ENCODE measurements at regions not wholly inside any gene's neighbourhood (a gene's known extent, or its start where the extent isn't known, plus 50 kb on each side); places are given as distances from the start of the nearest gene placed in this dataset.

DNA sequence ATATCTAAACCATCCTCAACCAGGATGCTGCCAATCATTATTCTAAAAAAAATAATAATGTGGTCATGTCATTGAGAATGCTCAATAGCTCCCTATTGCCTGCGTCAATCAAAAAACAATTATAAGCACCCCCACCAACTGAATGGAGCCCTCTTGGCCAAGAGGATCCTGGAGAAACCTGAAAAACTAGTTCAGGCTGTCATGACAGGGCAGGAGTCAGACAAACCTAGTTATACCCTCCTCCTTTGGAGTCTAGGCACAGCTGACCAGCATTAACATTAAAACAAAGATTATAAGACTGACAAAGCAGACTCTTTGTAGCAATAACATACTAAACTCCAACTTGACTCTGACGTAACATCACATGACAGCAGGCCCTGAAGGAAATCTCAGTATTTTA lies 119.2 kb upstream of the CCL2 start:
- no peak overlapping the region for H3K4me3 Mint-ChIP-seq
- no peaks in the 10 kb centered on the region for H3K36me3 Mint-ChIP-seq (ENCODE audit: low read depth)
- intact Hi-C loops (cut with micrococcal nuclease): no loop called here
- no peak overlapping the region for H3K27ac Mint-ChIP-seq
- no peaks in the 10 kb centered on the region for H3K4me1 Mint-ChIP-seq (ENCODE audit: low read depth)
- H3K27me3 Mint-ChIP-seq: peaks cover 12% of the 10 kb centered on the region
- no peaks in the 10 kb centered on the region for H3K9me3 Mint-ChIP-seq

DNA sequence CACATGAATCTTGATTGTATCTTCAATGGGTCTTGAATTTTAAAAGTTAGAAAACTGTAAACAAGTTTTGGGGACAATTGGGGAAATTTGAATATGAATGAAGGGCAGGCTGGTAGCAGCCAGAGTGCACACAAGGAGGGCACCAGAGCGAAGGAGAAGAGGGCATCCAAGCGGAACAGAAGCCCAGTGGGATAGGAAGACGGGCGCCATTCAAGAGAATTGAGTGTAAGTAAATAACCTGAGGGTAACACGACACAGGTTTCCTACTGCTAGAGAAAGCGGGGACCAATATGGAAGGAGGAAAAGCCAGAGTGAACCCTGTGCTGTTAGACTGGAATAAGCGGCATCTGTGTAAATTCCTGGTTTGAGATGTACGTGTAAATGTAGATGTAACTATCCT lies 115.1 kb upstream of the CCL2 start:
- H3K27me3 Mint-ChIP-seq: peaks cover 14% of the 10 kb centered on the region
- no peak overlapping the region for H3K27ac Mint-ChIP-seq
- no peaks in the 10 kb centered on the region for H3K9me3 Mint-ChIP-seq
- no peak overlapping the region for H3K4me3 Mint-ChIP-seq
- H3K4me1 Mint-ChIP-seq (ENCODE audit: low read depth): no peaks in the 10 kb centered on the region
- no peaks in the 10 kb centered on the region for H3K36me3 Mint-ChIP-seq (ENCODE audit: low read depth)
- intact Hi-C loops (cut with micrococcal nuclease): no loop called here

DNA sequence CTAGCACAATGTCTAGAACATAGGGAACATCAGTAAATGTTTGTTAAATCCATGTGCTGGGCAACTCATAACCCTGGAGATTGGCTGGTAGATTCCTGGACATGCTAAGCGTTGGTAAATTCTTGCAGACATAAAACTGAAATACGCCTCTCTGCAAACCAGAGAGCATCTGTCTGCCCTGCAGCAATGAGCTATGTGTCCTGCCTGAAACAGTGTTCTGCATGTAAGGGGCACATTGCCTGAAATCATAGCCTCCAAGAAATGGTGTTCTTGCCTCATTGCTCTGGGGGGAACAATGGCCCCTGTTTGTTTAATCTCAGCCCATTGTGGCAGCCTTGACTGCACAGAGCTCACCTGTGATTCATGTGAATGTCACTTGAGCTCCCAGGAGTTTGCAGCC lies 113.5 kb upstream of the CCL2 start:
- H3K27ac Mint-ChIP-seq: no peak overlapping the region
- H3K36me3 Mint-ChIP-seq (ENCODE audit: low read depth): no peaks in the 10 kb centered on the region
- intact Hi-C loops (cut with micrococcal nuclease): no loop called here
- H3K4me1 Mint-ChIP-seq (ENCODE audit: low read depth): no peaks in the 10 kb centered on the region
- no peak overlapping the region for H3K4me3 Mint-ChIP-seq
- peaks cover 17% of the 10 kb centered on the region for H3K27me3 Mint-ChIP-seq
- no peaks in the 10 kb centered on the region for H3K9me3 Mint-ChIP-seq

DNA sequence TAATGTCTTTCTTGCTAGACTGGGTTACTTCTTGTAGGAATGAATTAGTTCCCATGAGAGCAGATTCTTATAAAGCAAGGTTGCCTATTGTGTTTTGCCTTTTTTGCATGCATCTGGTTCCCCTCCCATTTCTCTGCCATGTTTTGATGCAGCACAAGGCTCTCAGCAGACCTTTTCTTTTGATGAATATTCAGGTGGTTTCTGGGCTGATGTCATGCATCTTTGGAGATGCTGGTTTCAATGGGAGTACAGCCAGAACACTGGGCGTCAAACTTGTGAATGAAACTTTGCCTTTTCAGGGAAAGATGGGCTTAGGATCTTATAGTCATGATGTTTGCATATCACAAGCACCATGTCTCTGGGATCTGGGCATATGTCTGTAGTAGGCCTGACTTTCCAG lies 111.7 kb upstream of the CCL2 start:
- Mint-ChIP-seq H3K27ac (no peak overlapping the region), H3K4me3 (no peak overlapping the region), H3K4me1 (ENCODE audit: low read depth) (no peaks in the 10 kb centered on the region), H3K36me3 (ENCODE audit: low read depth) (no peaks in the 10 kb centered on the region), H3K27me3 (peaks cover 13% of the 10 kb centered on the region), H3K9me3 (no peaks in the 10 kb centered on the region)
- intact Hi-C loops (cut with micrococcal nuclease): no loop called here

DNA sequence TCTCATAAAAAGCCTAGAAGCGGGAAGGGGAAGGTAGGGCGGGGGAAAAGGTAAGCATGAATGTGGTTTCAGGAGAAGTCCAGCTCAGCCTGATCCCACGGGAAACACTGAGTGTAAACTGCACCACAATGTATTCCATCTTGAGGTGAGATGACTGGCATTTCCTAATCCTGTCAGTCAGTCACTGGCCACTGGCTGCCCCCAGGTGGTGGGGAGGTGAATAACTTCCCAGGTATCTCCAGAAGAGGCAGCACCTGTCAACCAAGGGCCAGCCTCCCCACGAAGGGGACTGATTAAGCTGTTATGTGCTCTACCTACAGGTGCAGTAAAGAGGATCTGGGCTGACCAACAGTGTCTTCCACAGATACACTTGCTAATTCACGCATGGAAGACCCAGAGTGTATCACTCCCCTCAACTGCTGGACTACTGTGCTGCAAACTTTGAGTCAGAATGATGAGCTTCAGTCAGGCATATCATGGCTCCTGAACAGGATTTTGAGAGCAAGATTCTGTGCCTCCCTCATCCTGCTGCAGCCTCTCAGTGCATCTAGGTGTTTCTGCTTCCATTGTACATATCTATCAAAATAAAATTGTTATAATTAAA lies 108.5 kb upstream of the CCL2 start:
- no peaks in the 10 kb centered on the region for H3K9me3 Mint-ChIP-seq
- no peak overlapping the region for H3K4me3 Mint-ChIP-seq
- peaks cover 7% of the 10 kb centered on the region for H3K27me3 Mint-ChIP-seq
- H3K36me3 Mint-ChIP-seq (ENCODE audit: low read depth): no peaks in the 10 kb centered on the region
- H3K4me1 Mint-ChIP-seq (ENCODE audit: low read depth): no peaks in the 10 kb centered on the region
- H3K27ac Mint-ChIP-seq: no peak overlapping the region
- intact Hi-C loops (cut with micrococcal nuclease): no loop called here

DNA sequence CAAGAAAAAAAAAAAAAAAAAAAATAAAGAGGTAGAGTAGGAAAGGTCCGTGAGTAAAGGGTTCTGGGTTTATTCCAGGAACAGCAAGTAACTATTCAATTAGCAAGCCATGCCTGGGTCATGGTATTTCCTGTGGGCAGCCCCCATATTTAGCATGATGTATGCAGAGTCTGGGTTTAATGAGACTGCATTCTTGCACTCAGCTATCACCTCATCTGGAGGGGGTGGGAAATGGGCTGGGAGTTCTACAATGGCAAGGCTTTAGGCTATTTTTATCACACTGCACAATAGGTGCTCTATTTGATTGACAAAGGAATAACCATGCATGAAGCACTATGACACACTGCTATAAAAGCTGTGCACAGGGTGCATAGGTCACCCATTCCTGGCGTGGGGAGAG lies 104.0 kb upstream of the CCL2 start:
- no peak overlapping the region for H3K4me3 Mint-ChIP-seq
- H3K9me3 Mint-ChIP-seq: no peaks in the 10 kb centered on the region
- intact Hi-C loops (cut with micrococcal nuclease): no loop called here
- H3K27ac Mint-ChIP-seq: no peak overlapping the region
- no peaks in the 10 kb centered on the region for H3K4me1 Mint-ChIP-seq (ENCODE audit: low read depth)
- peaks cover 26% of the 10 kb centered on the region for H3K27me3 Mint-ChIP-seq
- H3K36me3 Mint-ChIP-seq (ENCODE audit: low read depth): no peaks in the 10 kb centered on the region

DNA sequence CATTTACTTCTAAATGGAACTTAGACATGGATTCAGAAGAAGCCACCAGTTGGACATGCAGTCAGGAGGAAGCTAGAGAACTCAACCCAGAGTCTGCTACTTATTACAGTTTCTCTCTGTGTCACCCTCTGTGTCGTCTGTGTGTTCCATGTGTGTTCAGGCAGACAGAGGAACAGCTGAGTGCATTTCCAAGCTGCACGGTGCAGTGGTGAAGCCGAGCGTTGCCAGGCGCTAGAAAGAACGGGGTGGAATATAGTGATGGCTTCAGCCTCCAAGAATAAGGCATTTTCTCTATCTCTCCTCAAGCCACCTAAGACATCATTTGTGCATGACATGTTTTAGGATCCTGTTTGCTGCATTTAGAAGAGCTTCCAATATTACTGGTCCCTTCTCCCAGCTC lies 101.1 kb upstream of the CCL2 start:
- Mint-ChIP-seq H3K27ac (no peak overlapping the region), H3K36me3 (ENCODE audit: low read depth) (no peaks in the 10 kb centered on the region), H3K4me1 (ENCODE audit: low read depth) (no peaks in the 10 kb centered on the region), H3K9me3 (peaks cover 6% of the 10 kb centered on the region), H3K27me3 (peaks cover 55% of the 10 kb centered on the region), H3K4me3 (no peak overlapping the region)
- intact Hi-C loops (cut with micrococcal nuclease): no loop called here

DNA sequence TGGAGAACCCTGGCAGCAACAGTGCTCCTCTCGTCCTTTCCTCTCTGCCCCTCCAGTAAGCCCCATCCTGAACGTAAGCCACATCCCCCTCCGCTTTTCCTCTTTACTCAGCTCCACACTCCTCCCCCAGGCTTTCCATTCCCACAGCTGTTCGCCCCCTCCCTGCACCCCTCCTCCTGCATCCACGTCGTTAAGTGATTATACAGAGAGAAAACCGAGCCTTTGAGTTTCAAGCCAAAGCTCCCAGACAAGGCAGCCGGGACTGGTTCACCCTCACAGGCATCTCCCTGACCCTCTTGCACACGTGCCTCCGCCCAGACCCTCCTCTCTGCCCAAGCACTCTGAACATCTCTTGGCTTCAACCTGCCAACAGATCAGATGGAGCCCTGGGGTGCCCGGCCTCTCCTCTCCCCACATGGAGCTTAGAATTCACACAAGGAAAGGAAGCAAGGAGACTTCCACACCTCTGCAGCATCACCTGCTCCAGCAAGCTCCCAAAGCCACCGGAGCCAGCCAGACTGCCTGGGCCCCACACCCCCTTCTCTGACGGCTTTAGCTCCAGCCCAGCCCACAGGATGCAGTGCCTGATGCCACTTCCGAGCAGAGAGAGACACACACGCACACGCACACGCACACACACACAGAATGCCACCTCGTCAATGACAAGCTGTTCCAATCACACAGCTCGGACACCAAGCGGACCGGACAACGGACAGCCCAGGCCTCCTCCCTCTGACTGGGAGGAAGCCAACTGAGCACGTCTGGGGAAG lies 99.9 kb upstream of the CCL2 start:
- H3K4me1 Mint-ChIP-seq (ENCODE audit: low read depth): no peaks in the 10 kb centered on the region
- H3K27ac Mint-ChIP-seq: no peak overlapping the region
- H3K9me3 Mint-ChIP-seq: peaks cover 9% of the 10 kb centered on the region
- H3K36me3 Mint-ChIP-seq (ENCODE audit: low read depth): no peaks in the 10 kb centered on the region
- H3K27me3 Mint-ChIP-seq: peaks cover 63% of the 10 kb centered on the region
- no peak overlapping the region for H3K4me3 Mint-ChIP-seq
- intact Hi-C loops (cut with micrococcal nuclease): no loop called here

DNA sequence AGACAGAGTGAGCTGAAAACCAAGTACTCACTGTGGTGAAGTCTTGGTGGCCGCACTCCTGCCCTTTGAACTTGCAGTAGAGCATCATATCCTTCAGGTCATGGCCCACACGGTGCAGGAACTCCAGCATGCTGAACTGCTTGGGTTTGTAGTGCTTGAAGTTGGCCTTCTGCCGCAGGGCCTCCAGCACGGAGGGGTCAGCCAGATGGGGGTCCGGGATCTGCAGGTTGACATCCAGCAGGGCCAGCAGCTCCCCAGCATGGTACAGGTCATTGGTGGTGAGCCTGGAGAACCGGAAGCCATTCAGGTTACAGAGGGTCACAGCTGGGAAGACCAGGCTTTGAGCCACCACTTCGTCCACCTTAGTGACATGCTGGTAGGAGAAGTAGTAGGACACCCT lies 99.1 kb upstream of the CCL2 start:
- H3K4me3 Mint-ChIP-seq: no peak overlapping the region
- peaks cover 63% of the 10 kb centered on the region for H3K27me3 Mint-ChIP-seq
- H3K4me1 Mint-ChIP-seq (ENCODE audit: low read depth): no peaks in the 10 kb centered on the region
- H3K27ac Mint-ChIP-seq: no peak overlapping the region
- peaks cover 9% of the 10 kb centered on the region for H3K9me3 Mint-ChIP-seq
- no peaks in the 10 kb centered on the region for H3K36me3 Mint-ChIP-seq (ENCODE audit: low read depth)
- intact Hi-C loops (cut with micrococcal nuclease): no loop called here

DNA sequence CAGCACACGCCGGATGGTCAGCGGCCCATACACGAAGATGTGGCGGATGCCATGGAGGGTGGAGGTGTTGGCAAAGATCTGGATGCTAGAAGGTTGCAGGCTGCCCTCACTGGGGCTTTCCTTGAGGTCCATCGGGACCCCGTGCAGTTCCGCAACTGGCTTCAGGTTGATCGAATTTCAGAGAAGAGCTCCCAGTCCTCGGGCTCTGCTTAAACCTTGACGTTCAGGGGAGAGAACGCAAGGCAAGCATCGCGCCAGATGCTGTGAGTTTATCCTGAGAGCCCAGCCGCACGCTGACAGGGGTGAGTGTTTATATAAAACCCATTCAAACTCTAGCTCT lies 98.7 kb upstream of the CCL2 start:
- H3K27me3 Mint-ChIP-seq: peaks cover 63% of the 10 kb centered on the region
- intact Hi-C loops (cut with micrococcal nuclease): no loop called here
- H3K27ac Mint-ChIP-seq: no peak overlapping the region
- H3K4me3 Mint-ChIP-seq: no peak overlapping the region
- H3K4me1 Mint-ChIP-seq (ENCODE audit: low read depth): no peaks in the 10 kb centered on the region
- H3K36me3 Mint-ChIP-seq (ENCODE audit: low read depth): no peaks in the 10 kb centered on the region
- peaks cover 9% of the 10 kb centered on the region for H3K9me3 Mint-ChIP-seq

DNA sequence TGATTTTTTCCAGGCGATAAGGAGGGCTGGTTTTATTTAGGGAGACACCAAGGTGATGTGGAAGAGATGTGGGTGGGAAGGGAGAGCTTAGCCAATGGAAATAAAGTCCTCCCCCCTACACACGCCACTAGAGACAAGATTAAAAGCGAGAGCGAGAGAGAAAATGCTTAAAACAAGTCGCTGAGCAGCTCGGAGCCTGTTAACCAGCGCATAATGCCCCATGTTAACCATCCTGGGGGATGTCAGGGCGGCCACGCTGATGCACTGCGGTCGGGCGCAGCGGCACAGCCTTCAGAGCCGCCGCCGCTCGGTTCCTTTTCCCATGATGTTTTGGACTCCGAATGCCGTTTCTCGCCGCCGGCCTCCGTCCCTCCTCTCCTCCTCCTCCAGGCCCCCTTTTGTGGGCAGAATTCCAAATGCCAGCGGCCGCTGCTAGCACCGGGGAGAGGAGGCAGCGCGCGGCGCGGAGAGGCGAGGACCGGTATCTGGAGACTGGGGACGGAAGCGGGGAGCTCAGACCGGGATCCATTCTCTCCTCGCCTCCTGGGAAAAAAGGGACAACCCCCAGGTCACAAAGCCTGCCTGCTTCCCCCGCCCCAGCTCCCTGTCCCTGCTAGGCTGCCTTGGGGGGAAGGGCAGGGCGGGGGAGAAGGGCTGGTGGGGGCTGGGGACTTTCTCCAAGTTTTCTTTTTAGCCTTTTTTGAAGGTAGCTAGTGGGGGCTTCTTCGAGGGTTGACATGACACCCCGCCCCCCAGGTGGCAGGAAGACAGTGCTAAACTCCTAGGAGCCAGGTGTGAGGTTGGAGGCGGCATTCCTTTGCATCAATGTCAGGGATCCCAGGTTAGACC lies 98.1 kb upstream of the CCL2 start:
- H3K27me3 Mint-ChIP-seq: peaks cover 63% of the 10 kb centered on the region
- no peaks in the 10 kb centered on the region for H3K36me3 Mint-ChIP-seq (ENCODE audit: low read depth)
- no peaks in the 10 kb centered on the region for H3K4me1 Mint-ChIP-seq (ENCODE audit: low read depth)
- intact Hi-C loops (cut with micrococcal nuclease): no loop called here
- H3K4me3 Mint-ChIP-seq: no peak overlapping the region
- H3K27ac Mint-ChIP-seq: no peak overlapping the region
- H3K9me3 Mint-ChIP-seq: peaks cover 9% of the 10 kb centered on the region

DNA sequence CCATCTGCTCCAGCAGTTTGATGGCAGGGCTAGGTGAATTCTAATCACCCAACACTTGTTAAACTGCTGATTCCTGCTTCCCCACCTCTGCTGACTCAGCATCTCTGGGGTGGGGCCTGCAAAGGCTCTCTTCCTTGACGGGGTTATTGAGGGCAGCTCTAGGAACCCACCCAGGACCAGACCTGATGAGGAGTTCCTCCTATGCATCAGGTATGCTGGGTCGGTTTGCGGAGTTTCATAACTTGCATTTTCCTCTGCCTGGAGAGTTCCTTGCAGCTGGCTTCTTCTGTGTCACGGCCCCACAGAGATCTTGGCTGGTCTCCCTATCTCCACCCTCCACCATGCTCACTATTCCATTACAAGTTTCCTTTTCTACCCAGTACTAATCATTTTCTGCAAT lies 93.4 kb upstream of the CCL2 start:
- intact Hi-C loops (cut with micrococcal nuclease): no loop called here
- peaks cover 9% of the 10 kb centered on the region for H3K9me3 Mint-ChIP-seq
- H3K4me1 Mint-ChIP-seq (ENCODE audit: low read depth): peaks cover 14% of the 10 kb centered on the region
- no peak overlapping the region for H3K4me3 Mint-ChIP-seq
- H3K36me3 Mint-ChIP-seq (ENCODE audit: low read depth): no peaks in the 10 kb centered on the region
- H3K27me3 Mint-ChIP-seq: peaks cover 50% of the 10 kb centered on the region
- no peak overlapping the region for H3K27ac Mint-ChIP-seq

DNA sequence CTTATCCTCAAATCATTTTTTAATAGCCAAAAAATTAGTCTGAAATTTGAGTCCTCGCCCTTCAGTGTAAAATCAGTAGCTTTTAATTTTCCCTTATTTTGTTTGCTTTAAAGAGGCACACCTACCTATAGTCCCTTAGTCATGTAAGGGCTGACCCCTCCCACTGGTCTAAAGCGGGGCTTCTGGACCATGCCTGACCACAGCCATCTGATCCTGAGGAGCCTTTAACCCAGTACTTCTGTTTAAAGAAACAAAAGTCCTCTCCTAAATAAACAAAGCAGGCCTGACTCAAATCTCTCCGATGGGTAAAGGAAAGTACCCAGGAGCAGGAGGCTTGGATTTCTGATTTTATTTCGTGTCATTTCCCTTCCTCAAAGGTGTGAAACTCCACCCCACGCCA lies 92.0 kb upstream of the CCL2 start:
- peaks cover 37% of the 10 kb centered on the region for H3K27me3 Mint-ChIP-seq
- H3K4me3 Mint-ChIP-seq: no peak overlapping the region
- intact Hi-C loops (cut with micrococcal nuclease): loop anchor here (1.0 kb wide), 1 partner anchor 384 kb away; no protein-coding TSS in a partner anchor
- H3K27ac Mint-ChIP-seq: no peak overlapping the region
- peaks cover 9% of the 10 kb centered on the region for H3K9me3 Mint-ChIP-seq
- H3K4me1 Mint-ChIP-seq (ENCODE audit: low read depth): peaks cover 14% of the 10 kb centered on the region
- H3K36me3 Mint-ChIP-seq (ENCODE audit: low read depth): no peaks in the 10 kb centered on the region

DNA sequence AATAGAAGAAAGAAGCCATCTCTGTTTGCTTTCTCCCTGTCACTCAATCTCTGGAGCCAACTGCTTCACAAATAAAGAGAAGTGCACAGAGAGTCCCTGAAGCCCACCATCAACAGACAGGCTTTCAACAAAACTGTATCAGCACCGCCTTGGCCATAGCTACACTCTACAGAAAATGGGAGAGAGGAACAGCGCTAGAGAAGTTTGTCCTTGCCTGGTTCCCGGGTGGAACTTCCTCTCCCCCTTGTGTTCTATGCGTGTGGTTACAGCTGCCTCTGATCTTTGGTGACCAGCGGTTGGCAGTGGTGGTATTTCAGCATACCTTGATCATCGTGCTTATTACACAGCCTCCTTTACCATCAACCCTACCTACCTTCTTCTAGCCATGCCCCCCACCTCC lies 91.4 kb upstream of the CCL2 start:
- peaks cover 14% of the 10 kb centered on the region for H3K4me1 Mint-ChIP-seq (ENCODE audit: low read depth)
- H3K27ac Mint-ChIP-seq: no peak overlapping the region
- H3K36me3 Mint-ChIP-seq (ENCODE audit: low read depth): no peaks in the 10 kb centered on the region
- peaks cover 32% of the 10 kb centered on the region for H3K27me3 Mint-ChIP-seq
- intact Hi-C loops (cut with micrococcal nuclease): loop anchor here (1.0 kb wide), 1 partner anchor 384 kb away; no protein-coding TSS in a partner anchor
- H3K4me3 Mint-ChIP-seq: no peak overlapping the region
- H3K9me3 Mint-ChIP-seq: peaks cover 7% of the 10 kb centered on the region

All from dendritic cell treated with granulocyte-macrophage colony-stimulating factor and Interleukin-4, amounts not matched to agents 40 ng/mL and 50 ng/mL, for 4 days (primary cell).